Gastrocnemius medialis (tissue), 4 donors: ENCODE measurements at regions not wholly inside any gene's neighbourhood (a gene's known extent, or its start where the extent isn't known, plus 50 kb on each side); places are given as distances from the start of the nearest gene placed in this dataset.

Experiments used
- CTCF ChIP-seq, 5 experiments: fragments of 450-650 bp in 3 of 5; fragments of 200-600 bp in 2 of 5; sonication (generic) in 2 of 5; IDR thresholded peaks in 4 of 5; conservative IDR thresholded peaks in 1 of 5; 1 replicate in 4 of 5; 2 replicates in 1 of 5; pipeline ENCODE4 v1.5.1; 2016 to 2019; ENCODE audit warnings: antibody characterized with exemption in 5 of 5, mild to moderate bottlenecking in 3 of 5, moderate library complexity in 3 of 5
- POLR2A ChIP-seq, 2 donors: fragments of 450-650 bp; IDR thresholded peaks; one replicate each; pipeline ENCODE4 v1.6.1; 2017; ENCODE audit warnings: antibody characterized with exemption in 2 of 2, mild to moderate bottlenecking in 2 of 2, moderate library complexity in 2 of 2

GRCh38 chr2:56478027-56478426, 294.2 kb downstream of the CCDC85A start:
- no peak for TF ChIP-seq POLR2A (IDR thresholded peaks at IDR 0.05)
- TF ChIP-seq CTCF (IDR thresholded peaks at IDR 0.05 in 4 of 5, conservative IDR thresholded peaks at IDR 0.05 in 1 of 5) = no peak
